ENCODE measurements at regions not wholly inside any gene's neighbourhood (a gene's known extent, or its start where the extent isn't known, plus 50 kb on each side); places are given as distances from the start of the nearest gene placed in this dataset.
"Not testable (repeated sequence)": the region's sequence is repeated elsewhere in the genome, so short reads cannot be mapped to it uniquely, and the experiment has no call there.

GRCh38 chr5:52605317-52606313, 182.1 kb upstream of the ITGA1 start:
- no peaks in the 10 kb centered on the region for H3K9me3 Mint-ChIP-seq
- H3K4me3 Mint-ChIP-seq = no peak overlapping the region
- H3K27ac Mint-ChIP-seq = no peak overlapping the region
- no peaks in the 10 kb centered on the region for H3K27me3 Mint-ChIP-seq (ENCODE audit: insufficient read depth)
- H3K4me1 Mint-ChIP-seq (ENCODE audit: low read depth) = no peaks in the 10 kb centered on the region
- intact Hi-C loops (cut with micrococcal nuclease) = no loop called here
- no peak for DNase-seq (ENCODE audit: low spot score)
- H3K36me3 Mint-ChIP-seq (ENCODE audit: low read depth) = no peaks in the 10 kb centered on the region

- intact Hi-C loops (cut with micrococcal nuclease) = no loop called here
- DNase-seq (ENCODE audit: low spot score) = no peak
- H3K4me3 Mint-ChIP-seq = no peak overlapping the region
- no peak overlapping the region for H3K27ac Mint-ChIP-seq
- no peaks in the 10 kb centered on the region for H3K9me3 Mint-ChIP-seq
- no peaks in the 10 kb centered on the region for H3K4me1 Mint-ChIP-seq (ENCODE audit: low read depth)
- H3K36me3 Mint-ChIP-seq (ENCODE audit: low read depth) = no peaks in the 10 kb centered on the region
- no peaks in the 10 kb centered on the region for H3K27me3 Mint-ChIP-seq (ENCODE audit: insufficient read depth)
Measured at GRCh38 chr5:52607227-52607824, 180.4 kb upstream of the ITGA1 start.

GRCh38 chr5:52620315-52620714, 167.4 kb upstream of the ITGA1 start:
- Mint-ChIP-seq H3K27ac (no peak overlapping the region), H3K9me3 (no peaks in the 10 kb centered on the region), H3K27me3 (ENCODE audit: insufficient read depth) (peaks cover 2% of the 10 kb centered on the region), H3K4me1 (ENCODE audit: low read depth) (no peaks in the 10 kb centered on the region), H3K36me3 (ENCODE audit: low read depth) (no peaks in the 10 kb centered on the region), H3K4me3 (no peak overlapping the region)
- intact Hi-C loops (cut with micrococcal nuclease) = no loop called here
- DNase-seq (ENCODE audit: low spot score) = no peak

GRCh38 chr5:52623291-52623690, 164.4 kb upstream of the ITGA1 start:
- Mint-ChIP-seq H3K4me1 (ENCODE audit: low read depth) (no peaks in the 10 kb centered on the region), H3K4me3 (no peak overlapping the region), H3K27ac (no peak overlapping the region), H3K36me3 (ENCODE audit: low read depth) (no peaks in the 10 kb centered on the region), H3K9me3 (no peaks in the 10 kb centered on the region), H3K27me3 (ENCODE audit: insufficient read depth) (peaks cover 2% of the 10 kb centered on the region)
- DNase-seq (ENCODE audit: low spot score) = no peak
- intact Hi-C loops (cut with micrococcal nuclease) = no loop called here

GRCh38 chr5:52624291-52624690, 163.4 kb upstream of the ITGA1 start:
- H3K36me3 Mint-ChIP-seq (ENCODE audit: low read depth) = no peaks in the 10 kb centered on the region
- no peak for DNase-seq (ENCODE audit: low spot score)
- no peaks in the 10 kb centered on the region for H3K9me3 Mint-ChIP-seq
- no peak overlapping the region for H3K4me3 Mint-ChIP-seq
- no peak overlapping the region for H3K27ac Mint-ChIP-seq
- intact Hi-C loops (cut with micrococcal nuclease) = no loop called here
- no peaks in the 10 kb centered on the region for H3K4me1 Mint-ChIP-seq (ENCODE audit: low read depth)
- peaks cover 2% of the 10 kb centered on the region for H3K27me3 Mint-ChIP-seq (ENCODE audit: insufficient read depth)

- H3K27ac Mint-ChIP-seq = no peak overlapping the region
- no peaks in the 10 kb centered on the region for H3K36me3 Mint-ChIP-seq (ENCODE audit: low read depth)
Measured at GRCh38 chr5:52626312-52626711, 161.4 kb upstream of the ITGA1 start.

GRCh38 chr5:52627740-52628139, 160.0 kb upstream of the ITGA1 start:
- Mint-ChIP-seq H3K4me1 (ENCODE audit: low read depth) (no peaks in the 10 kb centered on the region), H3K27ac (no peak overlapping the region), H3K36me3 (ENCODE audit: low read depth) (no peaks in the 10 kb centered on the region), H3K4me3 (no peak overlapping the region), H3K27me3 (ENCODE audit: insufficient read depth) (no peaks in the 10 kb centered on the region), H3K9me3 (no peaks in the 10 kb centered on the region)
- DNase-seq (ENCODE audit: low spot score) = no peak
- intact Hi-C loops (cut with micrococcal nuclease) = no loop called here

More at GRCh38 chr5:52626312-52626711, 161.4 kb upstream of the ITGA1 start:
- H3K4me3 Mint-ChIP-seq = no peak overlapping the region
- no peaks in the 10 kb centered on the region for H3K9me3 Mint-ChIP-seq
- H3K27me3 Mint-ChIP-seq (ENCODE audit: insufficient read depth) = peaks cover 2% of the 10 kb centered on the region
- no peak for DNase-seq (ENCODE audit: low spot score)
- H3K4me1 Mint-ChIP-seq (ENCODE audit: low read depth) = no peaks in the 10 kb centered on the region
- intact Hi-C loops (cut with micrococcal nuclease) = no loop called here

- Mint-ChIP-seq H3K9me3 (no peaks in the 10 kb centered on the region), H3K27me3 (ENCODE audit: insufficient read depth) (no peaks in the 10 kb centered on the region), H3K4me1 (ENCODE audit: low read depth) (no peaks in the 10 kb centered on the region), H3K36me3 (ENCODE audit: low read depth) (no peaks in the 10 kb centered on the region), H3K4me3 (no peak overlapping the region), H3K27ac (no peak overlapping the region)
- DNase-seq (ENCODE audit: low spot score) = no peak
- intact Hi-C loops (cut with micrococcal nuclease) = no loop called here
Measured at GRCh38 chr5:52632281-52632680, 155.4 kb upstream of the ITGA1 start.

- H3K4me1 Mint-ChIP-seq (ENCODE audit: low read depth); H3K4me3 Mint-ChIP-seq; intact Hi-C loops (cut with micrococcal nuclease); H3K36me3 Mint-ChIP-seq (ENCODE audit: low read depth); H3K27me3 Mint-ChIP-seq (ENCODE audit: insufficient read depth); H3K9me3 Mint-ChIP-seq; DNase-seq (ENCODE audit: low spot score); H3K27ac Mint-ChIP-seq: not testable (repeated sequence)
Measured at GRCh38 chr5:52634171-52634570, 153.5 kb upstream of the ITGA1 start.

- Mint-ChIP-seq H3K9me3 (no peaks in the 10 kb centered on the region), H3K4me1 (ENCODE audit: low read depth) (no peaks in the 10 kb centered on the region), H3K27me3 (ENCODE audit: insufficient read depth) (no peaks in the 10 kb centered on the region), H3K27ac (no peak overlapping the region), H3K4me3 (no peak overlapping the region), H3K36me3 (ENCODE audit: low read depth) (no peaks in the 10 kb centered on the region)
- intact Hi-C loops (cut with micrococcal nuclease) = no loop called here
- no peak for DNase-seq (ENCODE audit: low spot score)
Measured at GRCh38 chr5:52638732-52639131, 149.0 kb upstream of the ITGA1 start.

GRCh38 chr5:52648726-52649125, 139.0 kb upstream of the ITGA1 start:
- H3K4me1 Mint-ChIP-seq (ENCODE audit: low read depth) = no peaks in the 10 kb centered on the region
- intact Hi-C loops (cut with micrococcal nuclease) = no loop called here
- no peak overlapping the region for H3K4me3 Mint-ChIP-seq
- H3K36me3 Mint-ChIP-seq (ENCODE audit: low read depth) = no peaks in the 10 kb centered on the region
- peaks cover 18% of the 10 kb centered on the region for H3K27me3 Mint-ChIP-seq (ENCODE audit: insufficient read depth)
- H3K27ac Mint-ChIP-seq = no peak overlapping the region
- H3K9me3 Mint-ChIP-seq = peaks cover 11% of the 10 kb centered on the region
- DNase-seq (ENCODE audit: low spot score) = no peak

GRCh38 chr5:52655163-52655562, 132.6 kb upstream of the ITGA1 start:
- intact Hi-C loops (cut with micrococcal nuclease) = loop anchor here (5.0 kb wide), 1 partner anchor 1273 kb away; the partner anchor contains the start of gene ISL1
- Mint-ChIP-seq H3K27me3 (ENCODE audit: insufficient read depth) (peaks cover 31% of the 10 kb centered on the region), H3K9me3 (no peaks in the 10 kb centered on the region), H3K27ac (no peak overlapping the region), H3K4me1 (ENCODE audit: low read depth) (peaks cover 5% of the 10 kb centered on the region), H3K36me3 (ENCODE audit: low read depth) (no peaks in the 10 kb centered on the region), H3K4me3 (no peak overlapping the region)
- no peak for DNase-seq (ENCODE audit: low spot score)

GRCh38 chr5:52656569-52657246, 131.0 kb upstream of the ITGA1 start:
- no peak overlapping the region for H3K27ac Mint-ChIP-seq
- no peak overlapping the region for H3K4me3 Mint-ChIP-seq
- H3K27me3 Mint-ChIP-seq (ENCODE audit: insufficient read depth) = peaks cover 32% of the 10 kb centered on the region
- peaks cover 5% of the 10 kb centered on the region for H3K4me1 Mint-ChIP-seq (ENCODE audit: low read depth)
- intact Hi-C loops (cut with micrococcal nuclease) = loop anchor here (1.0 to 5.0 kb wide), 4 partner anchors 259 to 1697 kb away; partner anchors contain the start of gene ISL1
- DNase-seq (ENCODE audit: low spot score) = no peak
- H3K9me3 Mint-ChIP-seq = no peaks in the 10 kb centered on the region
- H3K36me3 Mint-ChIP-seq (ENCODE audit: low read depth) = no peaks in the 10 kb centered on the region
